Panc1 (cell line): ENCODE measurements at regions not wholly inside any gene's neighbourhood (a gene's known extent, or its start where the extent isn't known, plus 50 kb on each side); places are given as distances from the start of the nearest gene placed in this dataset.

ENCODE experiments used
- POLR2AphosphoS5 ChIP-seq: IDR thresholded peaks from 2 replicates; pipeline ENCODE4 v1.6.1; 2012; ENCODE audit warnings: mild to moderate bottlenecking, low read depth, low read length, moderate library complexity
- TF ChIP-seq, protein P1 (sequence below): fragments of 450-650 bp; IDR thresholded peaks from 2 replicates; pipeline ENCODE4 v1.5.1; 2017; ENCODE audit warnings: mild to moderate bottlenecking

DNA sequence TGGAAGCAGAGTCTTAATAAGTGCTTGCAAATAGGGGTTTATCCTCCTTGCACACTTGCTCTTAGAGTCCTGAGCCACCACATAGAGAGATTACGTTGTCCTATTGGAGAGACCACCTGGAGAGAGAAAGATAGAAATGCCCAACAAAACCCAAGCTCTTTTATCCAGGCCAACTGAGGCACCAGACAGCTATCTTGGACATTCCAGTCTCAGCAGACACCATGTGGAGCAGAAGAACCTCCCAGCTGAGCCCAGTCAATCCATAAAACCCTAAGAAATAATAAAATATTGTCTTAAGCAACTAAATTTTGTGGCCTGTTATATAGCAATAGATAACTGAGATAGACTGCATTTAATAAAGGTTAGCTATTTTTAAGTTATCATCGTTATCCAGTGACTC lies 105.7 kb upstream of the PFN2 start:
- TF ChIP-seq, protein P1, sequence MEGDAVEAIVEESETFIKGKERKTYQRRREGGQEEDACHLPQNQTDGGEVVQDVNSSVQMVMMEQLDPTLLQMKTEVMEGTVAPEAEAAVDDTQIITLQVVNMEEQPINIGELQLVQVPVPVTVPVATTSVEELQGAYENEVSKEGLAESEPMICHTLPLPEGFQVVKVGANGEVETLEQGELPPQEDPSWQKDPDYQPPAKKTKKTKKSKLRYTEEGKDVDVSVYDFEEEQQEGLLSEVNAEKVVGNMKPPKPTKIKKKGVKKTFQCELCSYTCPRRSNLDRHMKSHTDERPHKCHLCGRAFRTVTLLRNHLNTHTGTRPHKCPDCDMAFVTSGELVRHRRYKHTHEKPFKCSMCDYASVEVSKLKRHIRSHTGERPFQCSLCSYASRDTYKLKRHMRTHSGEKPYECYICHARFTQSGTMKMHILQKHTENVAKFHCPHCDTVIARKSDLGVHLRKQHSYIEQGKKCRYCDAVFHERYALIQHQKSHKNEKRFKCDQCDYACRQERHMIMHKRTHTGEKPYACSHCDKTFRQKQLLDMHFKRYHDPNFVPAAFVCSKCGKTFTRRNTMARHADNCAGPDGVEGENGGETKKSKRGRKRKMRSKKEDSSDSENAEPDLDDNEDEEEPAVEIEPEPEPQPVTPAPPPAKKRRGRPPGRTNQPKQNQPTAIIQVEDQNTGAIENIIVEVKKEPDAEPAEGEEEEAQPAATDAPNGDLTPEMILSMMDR = no peak
- TF ChIP-seq POLR2AphosphoS5 = no peak
